H1 (cell line): ENCODE measurements at regions not wholly inside any gene's neighbourhood (a gene's known extent, or its start where the extent isn't known, plus 50 kb on each side); places are given as distances from the start of the nearest gene placed in this dataset.

Experiments used
- CTCF ChIA-PET: fragments of 300-600 bp; sonication (Branson Sonifier 250); formaldehyde crosslinking; loops from one replicate; lab custom pipeline; 2021; ENCODE audit not compliant: partially characterized antibody; lab: Charles Lee
- POLR2A ChIA-PET: fragments of 300-600 bp; sonication (Branson Sonifier 250); formaldehyde crosslinking; loops from one replicate; lab custom pipeline; 2021; ENCODE audit warnings: inconsistent platforms; ENCODE audit not compliant: partially characterized antibody; lab: Charles Lee
- DNase-seq, 2 experiments: peaks; one replicate each; pipeline versions ENCODE4 v3.0.0 to v3.0.0-alpha.2; 2010 to 2022; ENCODE audit warnings: low spot score in 2 of 2, low read depth in 1 of 2, mixed read lengths in 1 of 2
- FAIRE-seq: peaks from 2 replicates; lab custom pipeline; 2011; peaks lifted over from hg19 to GRCh38; lab: Jason Lieb, UNC
- H2AFZ ChIP-seq: 2 replicates; pipeline ENCODE4 v1.8.1; 2012; ENCODE audit warnings: low read length, inconsistent platforms
- H2AK5ac ChIP-seq: 2 replicates; pipeline ENCODE4 v1.6.1; 2013; ENCODE audit warnings: low read depth, low read length
- H2BK120ac ChIP-seq: replicated peaks from 2 replicates; pipeline ENCODE3; 2013; ENCODE audit warnings: low read depth, low read length, inconsistent platforms
- H2BK12ac ChIP-seq: 2 replicates; pipeline ENCODE4 v1.6.1; 2013; ENCODE audit warnings: low read depth, low read length
- H2BK15ac ChIP-seq: 2 replicates; pipeline ENCODE4 v1.6.1; 2013; ENCODE audit warnings: low read length
- H2BK20ac ChIP-seq: 2 replicates; pipeline ENCODE4 v1.6.1; 2013; ENCODE audit warnings: low read length
- H2BK5ac ChIP-seq: 2 replicates; pipeline ENCODE4 v1.6.1; 2013; ENCODE audit warnings: low read depth, low read length
- H3K14ac ChIP-seq: 2 replicates; pipeline ENCODE4 v1.6.1; 2013; ENCODE audit warnings: inconsistent platforms; ENCODE audit not compliant: insufficient read length
- H3K18ac ChIP-seq: 2 replicates; pipeline ENCODE4 v1.6.1; 2013; ENCODE audit warnings: low read length; ENCODE audit errors: extremely low read depth
- H3K23ac ChIP-seq: 2 replicates; pipeline ENCODE4 v1.6.1; 2013; ENCODE audit warnings: inconsistent platforms; ENCODE audit not compliant: insufficient read length
- H3K23me2 ChIP-seq: 2 replicates; pipeline ENCODE4 v1.6.1; 2013; ENCODE audit warnings: low read depth, low read length
- H3K27ac ChIP-seq: 2 replicates; pipeline ENCODE4 v1.6.1; 2011; ENCODE audit warnings: low read depth, low read length, inconsistent platforms
- H3K27me3 ChIP-seq, 4 experiments: replicated peaks in 1 of 4; 1 replicate in 1 of 4; 2 replicates in 3 of 4; pipeline versions ENCODE4 v1.6.1 to v1.8.1; 2011 to 2013; ENCODE audit warnings: low read length in 3 of 4, mild to moderate bottlenecking in 3 of 4, inconsistent platforms in 2 of 4, mixed read lengths in 2 of 4, moderate library complexity in 1 of 4; ENCODE audit not compliant: control insufficient read depth in 3 of 4, insufficient read depth in 3 of 4; ENCODE audit errors: extremely low read depth in 1 of 4
- H3K36me3 ChIP-seq, 4 experiments: 2 replicates each; pipeline versions ENCODE4 v1.6.1 to v1.8.1; 2011 to 2013; ENCODE audit warnings: mild to moderate bottlenecking in 4 of 4, low read length in 3 of 4, moderate library complexity in 2 of 4, control low read depth in 1 of 4, inconsistent platforms in 1 of 4; ENCODE audit not compliant: insufficient read depth in 4 of 4, control insufficient read depth in 2 of 4
- H3K4ac ChIP-seq: replicated peaks from 2 replicates; pipeline ENCODE3; 2013; ENCODE audit warnings: low read length, low read depth, mixed read lengths, inconsistent platforms; ENCODE audit not compliant: insufficient read length
- H3K4me1 ChIP-seq, 4 experiments: replicated peaks in 1 of 4; 1 replicate in 1 of 4; 2 replicates in 3 of 4; pipeline versions ENCODE4 v1.6.1 to v1.8.1; 2011 to 2013; ENCODE audit warnings: low read length in 3 of 4, inconsistent platforms in 2 of 4, mixed read lengths in 1 of 4; ENCODE audit not compliant: insufficient read depth in 4 of 4, control insufficient read depth in 3 of 4
- H3K4me2 ChIP-seq, 2 experiments: 2 replicates each; pipeline versions ENCODE4 v1.6.1 to v1.8.1; 2011 to 2013; ENCODE audit warnings: low read depth in 2 of 2, low read length in 2 of 2, control low read depth in 1 of 2, inconsistent platforms in 1 of 2, mild to moderate bottlenecking in 1 of 2; ENCODE audit not compliant: insufficient read depth in 1 of 2
- H3K4me3 ChIP-seq, 4 experiments: fragments of 200-600, 300-600 bp in 1 of 4; sonication (generic), shearing (Covaris generic), sonication (Bioruptor Twin) in 1 of 4; 2 replicates each; pipeline versions ENCODE4 v1.5.1 to v1.8.1; 2011 to 2016; ENCODE audit warnings: low read length in 4 of 4, low read depth in 3 of 4, control low read depth in 2 of 4, inconsistent platforms in 2 of 4, mild to moderate bottlenecking in 2 of 4, mixed read lengths in 1 of 4, moderate library complexity in 1 of 4; ENCODE audit not compliant: insufficient read depth in 2 of 4; ENCODE audit errors: extremely low read depth in 1 of 4
- H3K56ac ChIP-seq: replicated peaks from 2 replicates; pipeline ENCODE3; 2013; ENCODE audit warnings: low read depth, mild to moderate bottlenecking, mixed read lengths, low read length, inconsistent platforms; ENCODE audit not compliant: insufficient read length
- H3K79me1 ChIP-seq: 2 replicates; pipeline ENCODE4 v1.6.1; 2013; ENCODE audit warnings: low read depth, low read length, control low read depth
- H3K79me2 ChIP-seq, 2 experiments: 2 replicates each; pipeline versions ENCODE4 v1.6.1 to v1.8.1; 2012 to 2013; ENCODE audit warnings: low read length in 2 of 2, mild to moderate bottlenecking in 2 of 2, inconsistent platforms in 1 of 2; ENCODE audit not compliant: insufficient read depth in 2 of 2, control insufficient read depth in 1 of 2
- H3K9ac ChIP-seq, 4 experiments: replicated peaks in 1 of 4; 1 replicate in 1 of 4; 2 replicates in 3 of 4; pipeline versions ENCODE4 v1.6.1 to v1.8.1; 2011 to 2013; ENCODE audit warnings: low read depth in 3 of 4, low read length in 3 of 4, control low read depth in 2 of 4, mild to moderate bottlenecking in 2 of 4, moderate library complexity in 2 of 4, inconsistent platforms in 1 of 4; ENCODE audit errors: extremely low read depth in 1 of 4
- H3K9me3 ChIP-seq, 2 experiments: 2 replicates each; pipeline versions ENCODE4 v1.6.1 to v1.8.1; 2012 to 2013; ENCODE audit warnings: mild to moderate bottlenecking in 2 of 2, moderate library complexity in 2 of 2, control low read depth in 1 of 2, inconsistent platforms in 1 of 2, low read depth in 1 of 2, low read length in 1 of 2, mixed read lengths in 1 of 2; ENCODE audit not compliant: insufficient read depth in 2 of 2
- H4K20me1 ChIP-seq, 2 experiments: replicated peaks in 1 of 2; 2 replicates each; pipeline versions ENCODE3 to v1.8.1; 2011 to 2013; ENCODE audit warnings: inconsistent platforms in 2 of 2, low read length in 2 of 2, mild to moderate bottlenecking in 1 of 2; ENCODE audit not compliant: insufficient read depth in 2 of 2, control insufficient read depth in 1 of 2
- H4K5ac ChIP-seq: 2 replicates; pipeline ENCODE4 v1.6.1; 2013; ENCODE audit warnings: low read length, low read depth, mixed read lengths, inconsistent platforms; ENCODE audit not compliant: insufficient read length
- H4K8ac ChIP-seq: 2 replicates; pipeline ENCODE4 v1.8.0; 2013; ENCODE audit warnings: mild to moderate bottlenecking, moderate library complexity, low read length, inconsistent platforms; ENCODE audit not compliant: insufficient read depth; ENCODE audit errors: extremely low read depth
- H4K91ac ChIP-seq: replicated peaks from 2 replicates; pipeline ENCODE3; 2013; ENCODE audit warnings: low read length, mixed read lengths, inconsistent platforms; ENCODE audit not compliant: insufficient read length
- ATF3 ChIP-seq: IDR thresholded peaks from 2 replicates; pipeline ENCODE4 v1.6.1; 2011; ENCODE audit warnings: low read depth, mild to moderate bottlenecking, low read length; ENCODE audit not compliant: insufficient read depth
- CBX8 ChIP-seq: fragments of 300-800, 300-1000 bp; sonication (generic); IDR thresholded peaks from 2 replicates; pipeline ENCODE4 v1.7.1; 2016; ENCODE audit warnings: low read depth, low read length, borderline replicate concordance
- CEBPB ChIP-seq: IDR thresholded peaks from 2 replicates; pipeline ENCODE4 v1.6.1; 2012; ENCODE audit warnings: low read depth, low read length
- CHD2 ChIP-seq: IDR thresholded peaks from 2 replicates; pipeline ENCODE4 v1.6.1; 2012; ENCODE audit warnings: low read length, improper control_type of control experiment
- EGR1 ChIP-seq: IDR thresholded peaks from 2 replicates; pipeline ENCODE4 v1.6.1; 2011; ENCODE audit warnings: low read depth, low read length, borderline replicate concordance
- HDAC6 ChIP-seq: IDR thresholded peaks from one replicate; pipeline ENCODE4 v1.7.1; 2012; ENCODE audit warnings: low read depth, mild to moderate bottlenecking, inconsistent platforms, low read length, moderate library complexity
- KDM4A ChIP-seq: IDR thresholded peaks from one replicate; pipeline ENCODE4 v1.7.1; 2012; ENCODE audit warnings: low read depth, mild to moderate bottlenecking, moderate library complexity, low read length, inconsistent platforms; ENCODE audit not compliant: severe bottlenecking
- MAFK ChIP-seq: IDR thresholded peaks from 2 replicates; pipeline ENCODE4 v1.6.1; 2012; ENCODE audit warnings: low read depth, mild to moderate bottlenecking, improper control_type of control experiment, low read length
- NRF1 ChIP-seq: IDR thresholded peaks from 2 replicates; pipeline ENCODE4 v1.6.1; 2011; ENCODE audit warnings: mild to moderate bottlenecking, low read depth, low read length, improper control_type of control experiment
- POLR2AphosphoS5 ChIP-seq: IDR thresholded peaks from 2 replicates; pipeline ENCODE4 v1.6.1; 2011; ENCODE audit warnings: low read depth, low read length
- POU5F1 ChIP-seq: IDR thresholded peaks from 2 replicates; pipeline ENCODE4 v1.6.1; 2011; ENCODE audit warnings: low read depth, mild to moderate bottlenecking, low read length, moderate library complexity
- SP2 ChIP-seq: IDR thresholded peaks from 2 replicates; pipeline ENCODE4 v1.6.1; 2012; ENCODE audit warnings: mild to moderate bottlenecking, low read length, inconsistent platforms
- TCF12 ChIP-seq: IDR thresholded peaks from 2 replicates; pipeline ENCODE4 v1.6.1; 2011; ENCODE audit warnings: low read depth, mild to moderate bottlenecking, low read length
- YY1 ChIP-seq: IDR thresholded peaks from 2 replicates; pipeline ENCODE4 v1.6.1; 2011; ENCODE audit warnings: low read depth, mild to moderate bottlenecking, low read length
- WGBS, 2 experiments: shearing (Covaris generic) in 1 of 2; methylation state at CpG; one replicate each; pipeline versions ENCODE4 v1.1.6 to v1.1.7; 2013 to 2015; ENCODE audit warnings: low lambda C conversion rate in 2 of 2, mixed read lengths in 2 of 2, inconsistent platforms in 1 of 2, low coverage in 1 of 2, missing lambda C conversion rate in 1 of 2; ENCODE audit not compliant: insufficient replicate concordance in 2 of 2, insufficient coverage in 1 of 2, insufficient read length in 1 of 2; ENCODE audit errors: extremely low coverage in 1 of 2, missing lambda C conversion rate in 1 of 2; 5-methylcytosine and 5-hydroxymethylcytosine counted together

GRCh38 chr2:238594796-238595749 lies 168.3 kb downstream of the ASB1 start:
- Histone ChIP-seq H2AFZ (no peak overlapping the region), H2BK20ac (no peak overlapping the region), H4K20me1 (no peaks in the 10 kb centered on the region), H3K36me3 (no peaks in the 10 kb centered on the region), H3K27me3 (no peaks in the 10 kb centered on the region), H3K4ac (no peak overlapping the region), H3K23me2 (no peaks in the 10 kb centered on the region), H2BK12ac (no peak overlapping the region), H3K18ac (no peak overlapping the region), H4K5ac (no peak overlapping the region), H3K23ac (no peak overlapping the region), H4K91ac (no peak overlapping the region), H2BK5ac (no peak overlapping the region), H3K4me2 (no peak overlapping the region), H3K9ac (no peak overlapping the region), H4K8ac (no peak overlapping the region), H3K9me3 (no peaks in the 10 kb centered on the region), H3K27ac (no peak overlapping the region), H2BK120ac (no peak overlapping the region), H2AK5ac (no peak overlapping the region), H2BK15ac (no peak overlapping the region), H3K14ac (no peak overlapping the region), H3K79me2 (no peaks in the 10 kb centered on the region), H3K56ac (no peak overlapping the region), H3K4me3 (no peak overlapping the region), H3K79me1 (no peaks in the 10 kb centered on the region), H3K4me1 (no peaks in the 10 kb centered on the region)
- ChIA-PET POLR2A (no interaction called here), CTCF (no interaction called here)
- FAIRE-seq (no peak), DNase-seq (no peak)
- WGBS, 2 experiments: 82% methylated on average over 13 of the region's 13 CpGs; no CpG with 5 or more reads in 1 of the 2 experiments
- TF ChIP-seq MAFK (no peak), YY1 (no peak), CHD2 (no peak), EGR1 (no peak), HDAC6 (no peak), POU5F1 (no peak), ATF3 (no peak), KDM4A (no peak), CEBPB (no peak), NRF1 (no peak), TCF12 (no peak), POLR2AphosphoS5 (no peak), SP2 (no peak), CBX8 (no peak)
